Mammary epithelial cell (primary cell): ENCODE measurements at regions not wholly inside any gene's neighbourhood (a gene's known extent, or its start where the extent isn't known, plus 50 kb on each side); places are given as distances from the start of the nearest gene placed in this dataset.
"Not testable (repeated sequence)": the region's sequence is repeated elsewhere in the genome, so short reads cannot be mapped to it uniquely, and the experiment has no call there.

Experiments
- EZH2 ChIP-seq: IDR thresholded peaks from 2 replicates; pipeline ENCODE4 v1.6.1; 2012; ENCODE audit warnings: low read length, inconsistent platforms, borderline replicate concordance
- TF ChIP-seq, protein P1 (sequence below), 2 donors: IDR thresholded peaks in 1 of 2; conservative IDR thresholded peaks in 1 of 2; 2 replicates each; pipeline ENCODE4 v1.5.1; 2011 to 2012; ENCODE audit warnings: inconsistent platforms in 2 of 2, low read length in 2 of 2, mild to moderate bottlenecking in 2 of 2, control low read depth in 1 of 2, low read depth in 1 of 2; ENCODE audit not compliant: insufficient read depth in 1 of 2; ENCODE audit errors: extremely low read depth in 1 of 2

DNA sequence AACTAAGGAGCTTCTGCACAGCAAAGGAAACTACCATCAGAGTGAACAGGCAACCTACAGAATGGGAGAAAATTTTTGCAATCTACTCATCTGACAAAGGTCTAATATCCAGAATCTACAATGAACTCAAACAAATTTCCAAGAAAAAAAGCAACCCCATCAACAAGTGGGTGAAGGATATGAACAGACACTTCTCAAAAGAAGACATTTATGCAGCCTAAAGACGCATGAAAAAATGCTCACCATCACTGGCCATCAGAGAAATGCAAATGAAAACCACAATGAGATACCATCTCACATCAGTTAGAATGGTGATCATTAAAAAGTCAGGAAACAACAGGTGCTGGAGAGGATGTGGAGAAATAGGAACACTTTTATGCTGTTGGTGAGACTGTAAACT lies 170.1 kb upstream of the MTMR8 start:
- TF ChIP-seq EZH2, result not testable (repeated sequence)
- TF ChIP-seq, protein P1, sequence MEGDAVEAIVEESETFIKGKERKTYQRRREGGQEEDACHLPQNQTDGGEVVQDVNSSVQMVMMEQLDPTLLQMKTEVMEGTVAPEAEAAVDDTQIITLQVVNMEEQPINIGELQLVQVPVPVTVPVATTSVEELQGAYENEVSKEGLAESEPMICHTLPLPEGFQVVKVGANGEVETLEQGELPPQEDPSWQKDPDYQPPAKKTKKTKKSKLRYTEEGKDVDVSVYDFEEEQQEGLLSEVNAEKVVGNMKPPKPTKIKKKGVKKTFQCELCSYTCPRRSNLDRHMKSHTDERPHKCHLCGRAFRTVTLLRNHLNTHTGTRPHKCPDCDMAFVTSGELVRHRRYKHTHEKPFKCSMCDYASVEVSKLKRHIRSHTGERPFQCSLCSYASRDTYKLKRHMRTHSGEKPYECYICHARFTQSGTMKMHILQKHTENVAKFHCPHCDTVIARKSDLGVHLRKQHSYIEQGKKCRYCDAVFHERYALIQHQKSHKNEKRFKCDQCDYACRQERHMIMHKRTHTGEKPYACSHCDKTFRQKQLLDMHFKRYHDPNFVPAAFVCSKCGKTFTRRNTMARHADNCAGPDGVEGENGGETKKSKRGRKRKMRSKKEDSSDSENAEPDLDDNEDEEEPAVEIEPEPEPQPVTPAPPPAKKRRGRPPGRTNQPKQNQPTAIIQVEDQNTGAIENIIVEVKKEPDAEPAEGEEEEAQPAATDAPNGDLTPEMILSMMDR (conservative IDR thresholded peaks at IDR 0.05 in 1 of 2, IDR thresholded peaks at IDR 0.05 in 1 of 2; ENCODE audit: extremely low read depth in 1 of 2, insufficient read depth in 1 of 2, low read depth in 1 of 2, low read length in 2 of 2), result not testable (repeated sequence)
